ENCODE measurements at regions not wholly inside any gene's neighbourhood (a gene's known extent, or its start where the extent isn't known, plus 50 kb on each side); places are given as distances from the start of the nearest gene placed in this dataset.

GRCh38 chr4:123469696-123470095 is 73.1 kb downstream of the SPRY1 start:
- peaks cover 0 to 2% (median 0%) of the 10 kb centered on the region in 11 donors for H3K9me3 Mint-ChIP-seq
- no peak overlapping the region for H3K27ac ChIP-seq (ENCODE audit: low read depth, low read length)
- intact Hi-C loops (cut with micrococcal nuclease), result no loop called here
- ChIA-PET CTCF (no interaction called here), POLR2A (no interaction called here)
- H3K36me3 Mint-ChIP-seq, result no peaks in the 10 kb centered on the region
- H3K27me3 Mint-ChIP-seq, result peaks cover 0 to 9% (median 5%) of the 10 kb centered on the region in 5 donors
- peaks cover 0 to 3% of the 10 kb centered on the region in 2 donors for H3K27me3 ChIP-seq (ENCODE audit: control insufficient read depth in 2 of 2, insufficient read depth in 2 of 2, low read length in 2 of 2)
- ATAC-seq, result no peak
- no peaks in the 10 kb centered on the region for H3K9me3 ChIP-seq (ENCODE audit: control insufficient read depth in 2 of 3, low read length in 3 of 3)
- no peaks in the 10 kb centered on the region for H3K36me3 ChIP-seq (ENCODE audit: control insufficient read depth in 2 of 3, insufficient read depth in 3 of 3, low read length in 3 of 3)
- H3K4me3 ChIP-seq (ENCODE audit: low read length), result no peak overlapping the region
- DNase-seq, result no peak
- H3K4me1 Mint-ChIP-seq, result peaks cover 0 to 13% (median 0%) of the 10 kb centered on the region in 7 donors
- no peak overlapping the region for H3K27ac Mint-ChIP-seq
- H3K4me3 Mint-ChIP-seq, result no peak overlapping the region
- no peaks in the 10 kb centered on the region for H3K4me1 ChIP-seq (ENCODE audit: control insufficient read depth in 2 of 2, insufficient read depth in 2 of 2, low read length in 2 of 2)

- peaks cover 0 to 3% of the 10 kb centered on the region in 2 donors for H3K27me3 ChIP-seq (ENCODE audit: control insufficient read depth in 2 of 2, insufficient read depth in 2 of 2, low read length in 2 of 2)
- H3K27ac ChIP-seq (ENCODE audit: low read depth, low read length), result no peak overlapping the region
- Mint-ChIP-seq H3K36me3 (no peaks in the 10 kb centered on the region), H3K4me1 (peaks cover 0 to 13% (median 0%) of the 10 kb centered on the region in 7 donors), H3K9me3 (peaks cover 0 to 2% (median 0%) of the 10 kb centered on the region in 11 donors), H3K27ac (no peak overlapping the region), H3K27me3 (peaks cover 0 to 3% (median 0%) of the 10 kb centered on the region in 5 donors), H3K4me3 (no peak overlapping the region)
- H3K4me3 ChIP-seq (ENCODE audit: low read length), result no peak overlapping the region
- ChIA-PET CTCF (no interaction called here), POLR2A (no interaction called here)
- intact Hi-C loops (cut with micrococcal nuclease), result no loop called here
- no peaks in the 10 kb centered on the region for H3K9me3 ChIP-seq (ENCODE audit: control insufficient read depth in 2 of 3, low read length in 3 of 3)
- no peaks in the 10 kb centered on the region for H3K4me1 ChIP-seq (ENCODE audit: control insufficient read depth in 2 of 2, insufficient read depth in 2 of 2, low read length in 2 of 2)
- no peak for DNase-seq
- H3K36me3 ChIP-seq (ENCODE audit: control insufficient read depth in 2 of 3, insufficient read depth in 3 of 3, low read length in 3 of 3), result no peaks in the 10 kb centered on the region
- ATAC-seq, result no peak
Observed at GRCh38 chr4:123470640-123471039, 74.0 kb downstream of the SPRY1 start.

GRCh38 chr4:123471655-123472369 is 75.2 kb downstream of the SPRY1 start:
- Mint-ChIP-seq H3K4me1 (peaks cover 0 to 10% (median 0%) of the 10 kb centered on the region in 7 donors), H3K27me3 (peaks cover 0 to 3% (median 0%) of the 10 kb centered on the region in 5 donors), H3K4me3 (no peak overlapping the region), H3K27ac (no peak overlapping the region), H3K9me3 (peaks cover 0 to 5% (median 0%) of the 10 kb centered on the region in 11 donors), H3K36me3 (peaks cover 0 to 1% (median 0%) of the 10 kb centered on the region in 5 donors)
- no peaks in the 10 kb centered on the region for H3K9me3 ChIP-seq (ENCODE audit: control insufficient read depth in 2 of 3, low read length in 3 of 3)
- no peak overlapping the region for H3K27ac ChIP-seq (ENCODE audit: low read depth, low read length)
- DNase-seq, result no peak
- H3K27me3 ChIP-seq (ENCODE audit: control insufficient read depth in 2 of 2, insufficient read depth in 2 of 2, low read length in 2 of 2), result peaks cover 0 to 3% of the 10 kb centered on the region in 2 donors
- H3K4me1 ChIP-seq (ENCODE audit: control insufficient read depth in 2 of 2, insufficient read depth in 2 of 2, low read length in 2 of 2), result no peaks in the 10 kb centered on the region
- POLR2A ChIA-PET, result no interaction called here
- ATAC-seq, result no peak
- no peak overlapping the region for H3K4me3 ChIP-seq (ENCODE audit: low read length)
- intact Hi-C loops (cut with micrococcal nuclease), result no loop called here
- no peaks in the 10 kb centered on the region for H3K36me3 ChIP-seq (ENCODE audit: control insufficient read depth in 2 of 3, insufficient read depth in 3 of 3, low read length in 3 of 3)
- CTCF ChIA-PET, result no interaction called here

- ATAC-seq (no peak), DNase-seq (no peak)
- Histone ChIP-seq H3K4me3 (ENCODE audit: low read length) (no peak overlapping the region), H3K36me3 (ENCODE audit: control insufficient read depth in 2 of 3, insufficient read depth in 3 of 3, low read length in 3 of 3) (no peaks in the 10 kb centered on the region), H3K4me1 (ENCODE audit: control insufficient read depth in 2 of 2, insufficient read depth in 2 of 2, low read length in 2 of 2) (peaks cover 0 to 5% of the 10 kb centered on the region in 2 donors), H3K27ac (ENCODE audit: low read depth, low read length) (no peak overlapping the region), H3K27me3 (ENCODE audit: control insufficient read depth in 2 of 2, insufficient read depth in 2 of 2, low read length in 2 of 2) (peaks cover 0 to 3% of the 10 kb centered on the region in 2 donors), H3K9me3 (ENCODE audit: control insufficient read depth in 2 of 3, low read length in 3 of 3) (no peaks in the 10 kb centered on the region)
- ChIA-PET CTCF (no interaction called here), POLR2A (no interaction called here)
- Mint-ChIP-seq H3K4me3 (no peak overlapping the region), H3K9me3 (peaks cover 0 to 5% (median 0%) of the 10 kb centered on the region in 11 donors), H3K27me3 (peaks cover 0 to 11% (median 3%) of the 10 kb centered on the region in 5 donors), H3K4me1 (peaks cover 7 to 28% (median 17%) of the 10 kb centered on the region in 7 donors), H3K27ac (no peak overlapping the region), H3K36me3 (peaks cover 0 to 4% (median 0%) of the 10 kb centered on the region in 5 donors)
- intact Hi-C loops (cut with micrococcal nuclease), result no loop called here
Observed at GRCh38 chr4:123474817-123475216, 78.2 kb downstream of the SPRY1 start.

GRCh38 chr4:123476089-123476488 is 79.5 kb downstream of the SPRY1 start:
- CTCF ChIA-PET, result no interaction called here
- no peak overlapping the region for H3K27ac Mint-ChIP-seq
- no peak for ATAC-seq

GRCh38 chr4:123477711-123478209 is 81.2 kb downstream of the SPRY1 start:
- Histone ChIP-seq H3K4me3 (ENCODE audit: low read length) (no peak overlapping the region), H3K27ac (ENCODE audit: low read depth, low read length) (no peak overlapping the region), H3K4me1 (ENCODE audit: control insufficient read depth in 2 of 2, insufficient read depth in 2 of 2, low read length in 2 of 2) (peaks cover 0 to 5% of the 10 kb centered on the region in 2 donors), H3K36me3 (ENCODE audit: control insufficient read depth in 2 of 3, insufficient read depth in 3 of 3, low read length in 3 of 3) (no peaks in the 10 kb centered on the region), H3K9me3 (ENCODE audit: control insufficient read depth in 2 of 3, low read length in 3 of 3) (no peaks in the 10 kb centered on the region), H3K27me3 (ENCODE audit: control insufficient read depth in 2 of 2, insufficient read depth in 2 of 2, low read length in 2 of 2) (no peaks in the 10 kb centered on the region)
- ChIA-PET POLR2A (no interaction called here), CTCF (interaction anchor here (1.0 kb wide), 1 partner anchor 88 kb away, joined by 3 read pairs; no protein-coding TSS in a partner anchor)
- H3K4me1 Mint-ChIP-seq, result peaks cover 7 to 39% (median 17%) of the 10 kb centered on the region in 7 donors
- peak overlapping the region in 2 of 9 donors; percentile 48 to 76 for H3K27ac Mint-ChIP-seq
- peaks cover 0 to 5% (median 0%) of the 10 kb centered on the region in 11 donors for H3K9me3 Mint-ChIP-seq
- peaks cover 0 to 4% (median 0%) of the 10 kb centered on the region in 5 donors for H3K36me3 Mint-ChIP-seq
- ATAC-seq (peak; percentile 88), DNase-seq (peak in 8 of 9 donors; percentile 10 to 52 (median 32))
- peak overlapping the region in 1 of 10 donors; percentile 71 for H3K4me3 Mint-ChIP-seq
- peaks cover 0 to 10% (median 0%) of the 10 kb centered on the region in 5 donors for H3K27me3 Mint-ChIP-seq
- intact Hi-C loops (cut with micrococcal nuclease), result loop anchor here in 1 of 2 donors (1.0 to 2.0 kb wide), 4 partner anchors 33 to 78 kb away; no protein-coding TSS in a partner anchor

More at GRCh38 chr4:123476089-123476488, 79.5 kb downstream of the SPRY1 start:
- POLR2A ChIA-PET, result no interaction called here
- Mint-ChIP-seq H3K9me3 (peaks cover 0 to 5% (median 0%) of the 10 kb centered on the region in 11 donors), H3K4me1 (peaks cover 7 to 34% (median 17%) of the 10 kb centered on the region in 7 donors), H3K36me3 (peaks cover 0 to 4% (median 0%) of the 10 kb centered on the region in 5 donors), H3K4me3 (no peak overlapping the region), H3K27me3 (peaks cover 0 to 11% (median 3%) of the 10 kb centered on the region in 5 donors)
- no peaks in the 10 kb centered on the region for H3K27me3 ChIP-seq (ENCODE audit: control insufficient read depth in 2 of 2, insufficient read depth in 2 of 2, low read length in 2 of 2)
- no peaks in the 10 kb centered on the region for H3K36me3 ChIP-seq (ENCODE audit: control insufficient read depth in 2 of 3, insufficient read depth in 3 of 3, low read length in 3 of 3)
- H3K4me3 ChIP-seq (ENCODE audit: low read length), result no peak overlapping the region
- no peak for DNase-seq
- H3K4me1 ChIP-seq (ENCODE audit: control insufficient read depth in 2 of 2, insufficient read depth in 2 of 2, low read length in 2 of 2), result peaks cover 0 to 5% of the 10 kb centered on the region in 2 donors
- intact Hi-C loops (cut with micrococcal nuclease), result loop anchor here in 1 of 2 donors (2.0 kb wide), 1 partner anchor 53 kb away; no protein-coding TSS in a partner anchor
- H3K9me3 ChIP-seq (ENCODE audit: control insufficient read depth in 2 of 3, low read length in 3 of 3), result no peaks in the 10 kb centered on the region
- H3K27ac ChIP-seq (ENCODE audit: low read depth, low read length), result no peak overlapping the region

All from naive thymus-derived CD4-positive, alpha-beta T cell (primary cell).